ENCODE measurements at regions not wholly inside any gene's neighbourhood (a gene's known extent, or its start where the extent isn't known, plus 50 kb on each side); places are given as distances from the start of the nearest gene placed in this dataset.

GRCh38 chr5:4044881-4045280, 449.2 kb downstream of the IRX1 start:
- TF ChIP-seq CTCF (IDR thresholded peaks at IDR 0.05): no peak
- TF ChIP-seq EZH2 (IDR thresholded peaks at IDR 0.05; ENCODE audit: borderline replicate concordance, insufficient read depth, low read depth, low read length, poor library complexity, severe bottlenecking): no peak
